Muscle of leg (tissue), 3 donors: ENCODE measurements at regions not wholly inside any gene's neighbourhood (a gene's known extent, or its start where the extent isn't known, plus 50 kb on each side); places are given as distances from the start of the nearest gene placed in this dataset.

Source experiments
- DNase-seq: peaks from one replicate; pipeline ENCODE4 v3.0.0; 2013
- H3K27ac ChIP-seq: one replicate; pipeline ENCODE4 v1.5.1; 2013; ENCODE audit warnings: mild to moderate bottlenecking, low read length, control low read depth
- H3K27me3 ChIP-seq: one replicate; pipeline ENCODE4 v1.6.1; 2013; ENCODE audit warnings: low read length; ENCODE audit not compliant: control insufficient read depth, insufficient read depth
- H3K36me3 ChIP-seq: one replicate; pipeline ENCODE4 v1.6.1; 2013; ENCODE audit warnings: low read length; ENCODE audit not compliant: control insufficient read depth, insufficient read depth
- H3K4me1 ChIP-seq: one replicate; pipeline ENCODE4 v1.6.1; 2013; ENCODE audit warnings: low read length; ENCODE audit not compliant: control insufficient read depth, insufficient read depth
- H3K4me3 ChIP-seq: one replicate; pipeline ENCODE4 v1.5.1; 2013; ENCODE audit warnings: low read length, control low read depth
- H3K9me3 ChIP-seq: replicated peaks from 2 replicates; pipeline ENCODE4 v1.6.1; 2013; ENCODE audit warnings: low read depth, low read length; ENCODE audit not compliant: control insufficient read depth
- WGBS: methylation state at CpG from one replicate; pipeline ENCODE4 v1.1.5; 2013; ENCODE audit warnings: missing lambda C conversion rate; ENCODE audit not compliant: insufficient coverage; 5-methylcytosine and 5-hydroxymethylcytosine counted together

DNA sequence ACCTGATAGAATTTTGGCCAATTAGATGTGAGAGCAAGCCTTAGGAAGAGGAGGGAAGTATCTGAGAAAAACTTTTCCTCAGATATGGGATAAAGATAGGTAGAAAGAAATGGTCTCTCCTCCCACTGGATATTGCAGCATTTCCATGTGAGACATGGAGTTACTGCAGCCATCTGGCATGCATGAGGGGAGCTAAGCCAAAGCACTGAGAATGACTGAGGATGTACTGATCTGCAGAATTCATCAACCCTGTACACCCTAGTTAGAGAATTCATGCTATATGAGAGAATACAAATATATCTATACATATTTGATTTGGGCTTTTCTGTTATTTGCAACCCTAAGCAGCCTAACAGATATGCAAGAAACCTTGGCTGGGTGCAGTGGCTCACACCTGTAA lies 52.5 kb upstream of the RPL34 start:
- Histone ChIP-seq H3K9me3 (no peaks in the 10 kb centered on the region), H3K4me1 (no peaks in the 10 kb centered on the region), H3K27me3 (no peaks in the 10 kb centered on the region), H3K36me3 (no peaks in the 10 kb centered on the region), H3K4me3 (no peak overlapping the region), H3K27ac (no peak overlapping the region)
- DNase-seq: peak; percentile 76

DNA sequence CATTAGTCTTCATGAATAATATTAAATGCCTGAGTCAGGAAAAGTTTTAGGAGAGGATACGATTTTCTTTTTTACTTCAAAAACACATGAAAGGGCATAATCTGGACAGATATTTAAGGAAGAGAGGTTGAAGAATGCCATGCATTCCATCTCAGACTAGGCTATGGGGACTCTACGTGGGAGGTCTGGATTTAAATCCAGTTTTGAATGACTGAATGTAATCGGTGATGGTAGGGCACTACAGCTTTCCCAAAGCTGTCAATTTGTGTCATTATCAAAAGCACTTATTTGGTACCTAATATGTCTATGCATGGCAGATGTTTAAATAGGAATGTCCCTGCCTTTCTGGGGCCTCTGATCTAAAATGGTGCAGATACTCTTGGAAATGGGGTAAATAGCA lies 59.3 kb upstream of the RPL34 start:
- 57% methylated on average over 1 of the region's 3 CpGs for WGBS
- DNase-seq: no peak
- Histone ChIP-seq H3K27me3 (no peaks in the 10 kb centered on the region), H3K4me1 (peaks cover 2% of the 10 kb centered on the region), H3K4me3 (no peak overlapping the region), H3K36me3 (no peaks in the 10 kb centered on the region), H3K27ac (peak overlapping the region; percentile 4), H3K9me3 (no peaks in the 10 kb centered on the region)

GRCh38 chr4:108560616-108561015 lies 59.8 kb upstream of the RPL34 start:
- H3K9me3 ChIP-seq: no peaks in the 10 kb centered on the region
- H3K4me3 ChIP-seq: no peak overlapping the region
- WGBS: no CpG with 5 or more reads among the region's 4 CpGs
- H3K27me3 ChIP-seq: no peaks in the 10 kb centered on the region
- no peaks in the 10 kb centered on the region for H3K36me3 ChIP-seq
- peak; percentile 58 for DNase-seq
- peak overlapping the region; percentile 49 for H3K27ac ChIP-seq
- H3K4me1 ChIP-seq: peaks cover 2% of the 10 kb centered on the region

DNA sequence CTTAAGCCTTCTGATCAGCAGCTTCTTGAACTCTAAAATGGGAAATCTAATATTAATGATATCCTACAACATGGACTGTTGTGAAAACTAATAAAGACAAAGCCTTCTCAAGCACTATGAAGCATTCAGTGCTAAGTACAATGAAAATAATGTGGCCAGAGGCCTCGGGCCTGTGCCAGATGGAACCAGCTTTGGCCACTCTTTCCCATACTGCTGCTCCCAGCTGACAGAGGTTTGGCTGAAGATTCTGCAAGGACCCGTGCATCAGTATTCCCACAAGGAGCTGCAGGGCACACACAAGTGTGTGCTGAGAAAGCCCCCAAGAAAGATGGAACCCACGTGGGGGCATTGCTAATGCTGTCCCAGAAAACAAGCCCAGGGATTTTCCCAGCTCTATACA lies 60.5 kb upstream of the RPL34 start:
- Histone ChIP-seq H3K27me3 (no peaks in the 10 kb centered on the region), H3K36me3 (no peaks in the 10 kb centered on the region), H3K9me3 (no peaks in the 10 kb centered on the region), H3K4me1 (peaks cover 2% of the 10 kb centered on the region), H3K27ac (no peak overlapping the region), H3K4me3 (no peak overlapping the region)
- WGBS: 40% methylated on average over 1 of the region's 3 CpGs
- DNase-seq: no peak

DNA sequence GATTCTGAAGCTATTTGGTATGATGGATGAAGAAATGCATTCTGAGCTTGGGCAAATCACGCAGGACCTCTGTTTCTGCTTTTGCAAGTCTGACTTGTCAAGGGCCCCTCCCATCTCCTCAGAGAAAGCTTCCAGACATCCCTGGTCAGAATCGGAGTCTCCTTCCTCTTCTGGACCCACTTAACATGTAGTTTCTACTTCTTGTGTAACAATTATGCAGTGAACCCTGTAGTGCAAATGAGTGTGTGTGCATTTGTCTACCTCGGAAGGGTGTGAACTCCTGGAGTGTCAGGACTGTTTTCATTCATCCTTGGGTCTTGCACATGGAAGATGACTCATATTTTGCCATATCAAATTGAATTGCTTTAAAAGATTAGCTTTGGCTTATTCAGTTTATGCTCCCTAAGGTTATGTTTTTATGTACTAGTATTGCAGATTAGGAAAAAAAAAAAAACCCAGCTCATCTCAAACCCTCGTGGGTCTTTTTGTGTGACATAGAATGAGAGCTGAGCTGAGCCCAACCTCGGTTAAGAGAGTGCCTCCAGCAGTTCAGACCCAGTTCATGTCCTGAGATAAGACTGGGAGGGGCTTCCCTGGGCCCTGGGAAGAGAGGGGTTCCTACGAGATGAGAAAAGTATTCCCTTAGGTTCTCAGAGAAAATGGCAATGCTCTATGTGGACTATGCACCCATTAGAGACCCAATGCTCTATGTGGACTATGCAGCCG lies 61.1 kb upstream of the RPL34 start:
- Histone ChIP-seq H3K4me1 (peaks cover 2% of the 10 kb centered on the region), H3K9me3 (no peaks in the 10 kb centered on the region), H3K27ac (no peak overlapping the region), H3K4me3 (no peak overlapping the region), H3K36me3 (no peaks in the 10 kb centered on the region), H3K27me3 (no peaks in the 10 kb centered on the region)
- DNase-seq: no peak
- 57% methylated on average over 1 of the region's 7 CpGs for WGBS

DNA sequence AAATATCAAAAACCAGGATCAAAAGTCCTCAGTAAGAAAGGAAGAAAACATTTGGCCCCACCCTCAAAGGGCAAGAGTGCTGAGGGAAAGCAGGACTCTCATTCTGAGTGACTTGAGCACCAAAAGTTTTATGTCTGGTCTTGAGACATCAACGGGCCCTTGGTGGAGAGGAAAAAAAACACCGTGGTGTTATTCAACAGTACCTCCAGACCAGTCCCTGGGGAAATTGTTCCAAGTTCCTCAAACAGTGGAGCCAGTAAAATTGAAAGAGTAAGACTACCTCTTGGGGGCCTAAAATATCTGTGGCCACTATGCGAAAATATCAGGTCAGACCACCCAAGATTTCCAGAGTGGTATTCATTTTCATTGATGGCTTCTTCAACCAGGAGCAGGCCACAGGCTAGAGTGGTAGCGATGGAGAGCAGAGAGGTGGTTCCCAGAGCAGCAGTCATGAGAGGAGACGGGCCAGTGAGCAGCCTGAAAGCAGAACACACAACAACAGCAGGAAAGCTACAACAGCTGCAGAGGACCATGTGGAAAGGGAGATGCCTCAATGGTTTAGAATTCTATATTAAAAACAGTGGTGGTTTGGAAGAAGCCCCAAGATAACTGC lies 63.7 kb upstream of the RPL34 start:
- no peak for DNase-seq
- 76% methylated on average over 4 of the region's 5 CpGs for WGBS
- Histone ChIP-seq H3K27me3 (no peaks in the 10 kb centered on the region), H3K27ac (no peak overlapping the region), H3K9me3 (no peaks in the 10 kb centered on the region), H3K36me3 (no peaks in the 10 kb centered on the region), H3K4me1 (peaks cover 2% of the 10 kb centered on the region), H3K4me3 (no peak overlapping the region)

DNA sequence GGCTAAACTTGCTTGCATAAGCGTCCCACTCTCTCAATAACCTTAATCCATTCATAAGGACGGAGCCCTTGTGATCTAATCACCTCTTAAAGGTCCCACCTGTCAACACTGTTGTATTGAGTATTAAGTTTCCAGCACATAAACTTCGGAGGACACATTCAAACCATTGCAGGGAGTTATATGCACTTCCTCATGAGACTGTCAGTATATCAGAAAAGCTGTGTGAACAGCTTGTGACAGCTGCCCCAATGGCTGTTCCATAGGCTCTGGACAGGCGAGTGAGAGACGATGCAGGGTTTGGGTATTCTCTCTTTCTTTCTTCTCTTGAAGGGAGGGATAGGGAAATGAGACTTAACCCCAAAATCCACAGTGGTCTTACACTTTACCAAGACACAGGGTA lies 64.2 kb upstream of the RPL34 start:
- no peak overlapping the region for H3K4me3 ChIP-seq
- H3K36me3 ChIP-seq: no peaks in the 10 kb centered on the region
- peaks cover 2% of the 10 kb centered on the region for H3K4me1 ChIP-seq
- DNase-seq: no peak
- no CpG with 5 or more reads among the region's 5 CpGs for WGBS
- no peaks in the 10 kb centered on the region for H3K27me3 ChIP-seq
- no peak overlapping the region for H3K27ac ChIP-seq
- no peaks in the 10 kb centered on the region for H3K9me3 ChIP-seq

GRCh38 chr4:108555701-108556100 lies 64.7 kb upstream of the RPL34 start:
- DNase-seq: no peak
- Histone ChIP-seq H3K4me3 (no peak overlapping the region), H3K27me3 (no peaks in the 10 kb centered on the region), H3K36me3 (no peaks in the 10 kb centered on the region), H3K27ac (no peak overlapping the region), H3K9me3 (no peaks in the 10 kb centered on the region), H3K4me1 (peaks cover 2% of the 10 kb centered on the region)
- 50% methylated on average over 1 of the region's 1 CpG for WGBS

DNA sequence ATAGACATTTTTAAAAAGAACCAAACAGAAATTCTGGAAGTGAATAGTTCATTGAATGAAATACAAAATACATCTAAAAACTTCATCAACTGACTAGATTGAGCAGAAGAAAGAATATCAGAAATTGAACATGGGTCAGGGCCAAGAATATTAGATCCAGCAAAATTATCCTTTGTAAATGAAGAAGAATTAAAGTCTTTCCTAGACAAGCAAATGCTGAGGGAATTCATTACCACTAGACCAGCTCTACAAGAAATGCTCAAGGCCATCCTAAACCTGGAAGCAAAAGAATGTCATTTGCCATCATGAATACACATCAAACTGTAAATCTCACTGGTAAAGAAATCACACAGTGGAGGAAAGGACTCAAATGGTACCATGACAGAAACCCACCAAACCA lies 72.7 kb upstream of the RPL34 start:
- Histone ChIP-seq H3K27me3 (no peaks in the 10 kb centered on the region), H3K4me3 (no peak overlapping the region), H3K27ac (no peak overlapping the region), H3K9me3 (peaks cover 12% of the 10 kb centered on the region), H3K36me3 (no peaks in the 10 kb centered on the region), H3K4me1 (no peaks in the 10 kb centered on the region)
- DNase-seq: no peak

DNA sequence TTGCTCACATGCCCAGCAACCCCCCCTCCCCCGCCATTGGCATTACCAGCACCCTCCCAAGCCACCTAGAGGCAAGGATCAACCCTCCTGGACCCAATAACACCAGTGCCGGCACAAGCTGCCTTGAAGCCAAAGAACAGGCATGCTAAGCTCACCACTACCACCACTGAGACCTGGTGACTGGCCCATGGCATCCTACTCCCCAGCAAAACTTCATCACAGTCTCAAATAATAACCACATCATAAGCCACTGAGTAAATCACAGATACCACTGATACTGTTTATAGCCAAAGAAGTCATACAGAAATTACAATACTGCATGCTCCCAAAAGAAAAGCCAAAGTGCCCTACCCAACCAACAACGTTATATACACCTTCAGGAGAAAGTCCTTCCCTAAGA lies 73.6 kb upstream of the RPL34 start:
- WGBS: 61% methylated on average over 3 of the region's 3 CpGs
- H3K27me3 ChIP-seq: no peaks in the 10 kb centered on the region
- no peak overlapping the region for H3K27ac ChIP-seq
- DNase-seq: no peak
- peaks cover 12% of the 10 kb centered on the region for H3K9me3 ChIP-seq
- no peak overlapping the region for H3K4me3 ChIP-seq
- H3K36me3 ChIP-seq: no peaks in the 10 kb centered on the region
- H3K4me1 ChIP-seq: no peaks in the 10 kb centered on the region

DNA sequence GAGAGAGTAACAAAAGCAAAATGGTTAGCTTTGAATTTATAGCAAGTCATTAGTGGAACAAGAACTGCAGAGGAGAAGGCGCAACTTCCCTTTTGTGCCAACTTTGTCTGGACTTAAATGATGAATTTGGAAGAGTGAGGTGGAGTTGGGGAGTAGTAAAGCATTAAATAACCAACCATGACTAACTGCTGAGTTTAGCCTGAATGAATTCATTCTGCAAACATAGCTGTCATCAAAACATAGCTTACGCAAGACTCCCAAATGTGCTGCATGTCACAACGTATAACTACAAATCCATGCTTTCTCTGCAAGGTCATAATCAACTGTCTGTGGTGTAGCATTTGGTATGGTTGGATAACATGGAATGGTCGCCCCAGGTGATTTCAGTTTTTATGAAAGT lies 75.9 kb upstream of the RPL34 start:
- no CpG with 5 or more reads among the region's 4 CpGs for WGBS
- DNase-seq: no peak
- no peaks in the 10 kb centered on the region for H3K27me3 ChIP-seq

More for the DNA sequence above, 75.9 kb upstream of the RPL34 start:
- no peaks in the 10 kb centered on the region for H3K36me3 ChIP-seq
- no peak overlapping the region for H3K27ac ChIP-seq
- no peaks in the 10 kb centered on the region for H3K4me1 ChIP-seq
- H3K4me3 ChIP-seq: no peak overlapping the region
- peaks cover 12% of the 10 kb centered on the region for H3K9me3 ChIP-seq
